ENCODE measurements at regions not wholly inside any gene's neighbourhood (a gene's known extent, or its start where the extent isn't known, plus 50 kb on each side); places are given as distances from the start of the nearest gene placed in this dataset.
A peak's percentile ranks its signal among the peaks of the same experiment; 100 is the strongest.
"Not testable (repeated sequence)": the region's sequence is repeated elsewhere in the genome, so short reads cannot be mapped to it uniquely, and the experiment has no call there.

DNA sequence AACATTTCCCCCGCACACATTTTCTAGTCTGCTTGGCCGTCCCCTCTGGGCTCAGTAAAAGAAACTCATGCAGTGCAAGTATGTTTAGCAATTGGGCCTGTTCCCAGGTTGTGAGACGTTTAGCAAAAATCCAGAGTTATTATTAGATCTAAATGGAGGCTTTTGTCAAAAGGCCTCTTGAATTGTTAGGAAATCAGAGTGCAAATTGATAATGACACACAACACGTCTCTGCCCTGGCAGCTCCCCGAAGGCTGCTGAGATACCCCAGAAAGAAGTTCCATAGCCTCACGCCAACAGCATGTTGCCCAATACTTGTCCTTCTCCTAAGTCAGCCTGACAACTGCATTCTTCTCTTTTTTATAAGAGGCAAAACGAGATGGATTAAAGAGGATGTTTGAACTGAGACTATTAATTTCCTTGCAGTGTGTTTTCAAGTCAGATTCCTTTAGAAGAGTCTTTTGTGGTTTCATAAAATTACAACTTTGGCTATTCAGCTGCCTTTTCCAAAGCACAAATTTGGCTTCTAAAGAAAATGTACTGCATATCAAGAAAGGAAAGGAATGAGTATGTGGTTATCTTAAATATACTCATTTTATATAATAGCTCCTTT, 202.2 kb downstream of the TRIB2 start:
- H3K36me3 ChIP-seq (ENCODE audit: low read depth): no peaks in the 10 kb centered on the region
- peaks cover 69% of the 10 kb centered on the region for H3K4me1 ChIP-seq (ENCODE audit: insufficient read depth)
- peak overlapping the region; percentile 56 for H3K9ac ChIP-seq
- WGBS, 2 experiments (ENCODE audit: low coverage in 1 of 2, low lambda C conversion rate in 2 of 2, missing lambda C conversion rate in 2 of 2): 1 to 2% methylated on average over 7 of the region's 7 CpGs
- peak overlapping the region; percentile 88 for H3K27ac ChIP-seq
- peak overlapping the region; percentile 42 for H3K4me3 ChIP-seq
- no peaks in the 10 kb centered on the region for H3K79me2 ChIP-seq (ENCODE audit: insufficient read depth)
- no peaks in the 10 kb centered on the region for H3K9me3 ChIP-seq (ENCODE audit: low read depth)
- TF ChIP-seq EZH2 (IDR thresholded peaks at IDR 0.05; ENCODE audit: insufficient read depth, poor library complexity, severe bottlenecking) (no peak), EZH2phosphoT487 (IDR thresholded peaks at IDR 0.05; ENCODE audit: insufficient read depth, low read depth) (no peak)
- H3K9me2 ChIP-seq (ENCODE audit: insufficient read depth): no peaks in the 10 kb centered on the region
- peak overlapping the region; percentile 52 for H2AFZ ChIP-seq
- H4K20me1 ChIP-seq (ENCODE audit: insufficient read depth): no peaks in the 10 kb centered on the region
- peaks cover 54% of the 10 kb centered on the region for H3F3A ChIP-seq (ENCODE audit: insufficient read depth)
- H3K27me3 ChIP-seq (replicated peaks; ENCODE audit: insufficient read depth): no peaks in the 10 kb centered on the region
- H3K4me2 ChIP-seq (ENCODE audit: unreplicated experiment): peak overlapping the region; percentile 34
- DNase-seq: peak; percentile 94
- in situ Hi-C loops (cut with MboI): no loop called here

DNA sequence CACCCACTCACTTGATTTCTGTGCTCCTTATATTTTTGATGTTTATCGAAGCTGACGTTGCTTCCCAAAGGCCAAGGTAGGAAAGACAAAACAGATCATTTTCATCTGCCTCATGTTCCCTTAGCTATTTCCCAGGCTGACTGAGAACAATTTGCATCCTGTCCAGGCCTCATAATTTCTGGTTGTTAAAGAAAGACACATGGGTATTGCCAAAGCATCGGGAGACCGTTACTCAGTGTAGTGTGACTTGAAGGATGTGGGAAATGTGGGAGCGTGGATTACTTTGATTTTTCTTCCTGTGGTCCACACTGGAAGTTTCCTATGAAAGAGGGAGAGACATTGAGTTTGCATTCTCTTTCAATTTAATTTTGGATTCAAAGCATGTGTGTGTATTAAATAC, 204.6 kb downstream of the TRIB2 start:
- no peaks in the 10 kb centered on the region for H3K9me2 ChIP-seq (ENCODE audit: insufficient read depth)
- H3F3A ChIP-seq (ENCODE audit: insufficient read depth): peaks cover 41% of the 10 kb centered on the region
- no peak overlapping the region for H3K4me2 ChIP-seq (ENCODE audit: unreplicated experiment)
- no peaks in the 10 kb centered on the region for H3K79me2 ChIP-seq (ENCODE audit: insufficient read depth)
- in situ Hi-C loops (cut with MboI): loop anchor here (10.0 kb wide), 1 partner anchor 197 kb away; no protein-coding TSS in a partner anchor
- H3K27me3 ChIP-seq (replicated peaks; ENCODE audit: insufficient read depth): no peaks in the 10 kb centered on the region
- no peak overlapping the region for H2AFZ ChIP-seq
- H3K27ac ChIP-seq: no peak overlapping the region
- H3K4me3 ChIP-seq: no peak overlapping the region
- H3K9ac ChIP-seq: no peak overlapping the region
- 70 to 75% methylated on average over 5 of the region's 5 CpGs for WGBS, 2 experiments (ENCODE audit: low coverage in 1 of 2, low lambda C conversion rate in 2 of 2, missing lambda C conversion rate in 2 of 2)
- H4K20me1 ChIP-seq (ENCODE audit: insufficient read depth): no peaks in the 10 kb centered on the region
- H3K36me3 ChIP-seq (ENCODE audit: low read depth): no peaks in the 10 kb centered on the region
- no peaks in the 10 kb centered on the region for H3K9me3 ChIP-seq (ENCODE audit: low read depth)
- peaks cover 53% of the 10 kb centered on the region for H3K4me1 ChIP-seq (ENCODE audit: insufficient read depth)
- DNase-seq: no peak
- TF ChIP-seq EZH2 (IDR thresholded peaks at IDR 0.05; ENCODE audit: insufficient read depth, poor library complexity, severe bottlenecking) (no peak), EZH2phosphoT487 (IDR thresholded peaks at IDR 0.05; ENCODE audit: insufficient read depth, low read depth) (no peak)

GRCh38 chr2:12923907-12924610, 207.3 kb downstream of the TRIB2 start:
- Histone ChIP-seq H3K79me2 (ENCODE audit: insufficient read depth) (no peaks in the 10 kb centered on the region), H3F3A (ENCODE audit: insufficient read depth) (peaks cover 27% of the 10 kb centered on the region), H3K9ac (no peak overlapping the region), H3K4me2 (ENCODE audit: unreplicated experiment) (no peak overlapping the region), H3K4me3 (no peak overlapping the region), H2AFZ (no peak overlapping the region), H3K27me3 (replicated peaks; ENCODE audit: insufficient read depth) (no peaks in the 10 kb centered on the region), H3K9me2 (ENCODE audit: insufficient read depth) (no peaks in the 10 kb centered on the region), H4K20me1 (ENCODE audit: insufficient read depth) (no peaks in the 10 kb centered on the region), H3K27ac (0 out of 2 replicates have a peak overlapping the region, but pooled peaks have one; percentile 5), H3K4me1 (ENCODE audit: insufficient read depth) (peaks cover 39% of the 10 kb centered on the region), H3K9me3 (ENCODE audit: low read depth) (no peaks in the 10 kb centered on the region), H3K36me3 (ENCODE audit: low read depth) (no peaks in the 10 kb centered on the region)
- TF ChIP-seq EZH2 (IDR thresholded peaks at IDR 0.05; ENCODE audit: insufficient read depth, poor library complexity, severe bottlenecking): no peak
- TF ChIP-seq EZH2phosphoT487 (IDR thresholded peaks at IDR 0.05; ENCODE audit: insufficient read depth, low read depth): no peak
- DNase-seq: peak; percentile 68
- in situ Hi-C loops (cut with MboI): loop anchor here (10.0 kb wide), 1 partner anchor 199 kb away; no protein-coding TSS in a partner anchor
- WGBS, 2 experiments (ENCODE audit: low coverage in 1 of 2, low lambda C conversion rate in 2 of 2, missing lambda C conversion rate in 2 of 2): 78 to 89% methylated on average over 4 of the region's 4 CpGs

DNA sequence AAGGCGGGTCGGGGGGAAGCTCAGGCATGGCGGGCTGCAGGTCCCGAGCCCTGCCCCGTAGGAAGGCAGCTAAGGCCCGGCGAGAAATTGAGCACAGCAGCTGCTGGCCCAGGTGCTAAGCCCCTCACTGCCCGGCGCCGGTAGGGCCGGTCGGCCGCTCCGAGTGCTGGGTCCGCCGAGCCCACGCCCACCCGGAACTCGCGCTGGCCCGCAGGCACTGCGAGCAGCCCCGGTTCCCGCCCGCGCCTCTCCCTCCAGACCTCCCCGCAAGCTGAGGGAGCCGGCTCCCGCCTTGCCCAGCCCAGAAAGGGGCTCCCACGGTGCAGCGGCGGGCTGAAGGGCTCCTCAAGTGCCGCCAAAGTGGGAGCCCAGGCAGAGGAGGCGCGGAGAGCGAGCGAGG, 209.9 kb downstream of the TRIB2 start:
- not testable (repeated sequence) for H3K4me3 ChIP-seq; H4K20me1 ChIP-seq (ENCODE audit: insufficient read depth); H3K79me2 ChIP-seq (ENCODE audit: insufficient read depth); H3K4me2 ChIP-seq (ENCODE audit: unreplicated experiment); H3K36me3 ChIP-seq (ENCODE audit: low read depth); H3K27ac ChIP-seq; H3K9me3 ChIP-seq (ENCODE audit: low read depth); H3K9me2 ChIP-seq (ENCODE audit: insufficient read depth); H3K9ac ChIP-seq; H2AFZ ChIP-seq; DNase-seq; H3K27me3 ChIP-seq (replicated peaks; ENCODE audit: insufficient read depth)
- 96 to 97% methylated on average over 15 to 37 of the region's 37 CpGs for WGBS, 2 experiments (ENCODE audit: low coverage in 1 of 2, low lambda C conversion rate in 2 of 2, missing lambda C conversion rate in 2 of 2)
- in situ Hi-C loops (cut with MboI): loop anchor here (10.0 kb wide), 1 partner anchor 202 kb away; no protein-coding TSS in a partner anchor
- peaks cover 36% of the 10 kb centered on the region for H3K4me1 ChIP-seq (ENCODE audit: insufficient read depth)
- H3F3A ChIP-seq (ENCODE audit: insufficient read depth): peaks cover 15% of the 10 kb centered on the region; the same call in 1 of the 2 replicates

Data from GM23248 (cell line).